Pancreas (tissue), 10 donors: ENCODE measurements at regions not wholly inside any gene's neighbourhood (a gene's known extent, or its start where the extent isn't known, plus 50 kb on each side); places are given as distances from the start of the nearest gene placed in this dataset.
A peak's percentile ranks its signal among the peaks of the same experiment; 100 is the strongest.

Experiments
- ATAC-seq, 4 donors: fragments of 200-7000 bp; cut with Tn5 transposase; one replicate each; pipeline versions ENCODE4 v1.8.0 to v1.9.1; 2020; ENCODE audit warnings: mild to moderate bottlenecking in 4 of 4, moderate library complexity in 4 of 4
- DNase-seq, 6 donors: peaks; one replicate each; pipeline ENCODE4 v3.0.0-alpha.2; 2020
- FAIRE-seq: peaks from 2 replicates; lab custom pipeline; 2012; peaks lifted over from hg19 to GRCh38; lab: Jason Lieb, UNC
- H3K27ac ChIP-seq, 4 donors: fragments of 200-600 bp; sonication (generic); 1 replicate in 3 of 4; 2 replicates in 1 of 4; pipeline versions ENCODE4 v1.5.0 to v1.8.0; 2020
- H3K27me3 ChIP-seq, 4 donors: fragments of 200-600 bp; one replicate each; pipeline ENCODE4 v1.8.0; 2021
- H3K36me3 ChIP-seq, 3 donors: fragments of 200-600 bp; sonication (generic) in 1 of 3; one replicate each; pipeline versions ENCODE4 v1.5.0 to v1.8.0; 2020 to 2021
- H3K4me1 ChIP-seq, 3 donors: fragments of 200-600 bp; one replicate each; pipeline ENCODE4 v1.8.0; 2021
- H3K4me3 ChIP-seq, 4 donors: fragments of 200-600 bp; sonication (generic) in 2 of 4; one replicate each; pipeline versions ENCODE4 v1.5.0 to v1.8.0; 2020 to 2021
- H3K9me3 ChIP-seq, 4 donors: fragments of 200-600 bp; one replicate each; pipeline ENCODE4 v1.8.0; 2021
- WGBS, 2 donors: extraction: QIAGEN DNeasy Blood & Tissue Kit; methylation state at CpG; one replicate each; pipeline ENCODE4 v1.1.7; 2013; 5-methylcytosine and 5-hydroxymethylcytosine counted together
- intact Hi-C, 3 donors: fragments of 100-400 bp; cut with DNase I; formaldehyde crosslinking; loops; one replicate each; pipeline versions ENCODE4 v1.11.1 to v1.14.2; 2022
- TF ChIP-seq, protein P1 (sequence below), 4 donors: fragments of 200-600 bp; sonication (generic) in 3 of 4; IDR thresholded peaks; one replicate each; pipeline versions ENCODE4 v1.5.0 to v1.8.0; 2021; ENCODE audit warnings: antibody characterized with exemption in 4 of 4
- donor health status: healthy with polysubstance abuse.
- donor health status: DM: no; HTN: no; CAD: no; lungs with moderate emphysema.
- donor health status: DM: no; HTN: no; CAD: no.
- donor health status: control.
- donor health status: control.
- donor health status: Bipolar disorder and iron deficiency.
- donor health status: DM: yes; HTN: yes; CAD: no.
- donor health status: DM: no; HTN: no; CAD: no.
- donor health status: DM: no; HTN: no; CAD: no.
- donor health status: DM: yes; HTN: yes; CAD: no.

DNA sequence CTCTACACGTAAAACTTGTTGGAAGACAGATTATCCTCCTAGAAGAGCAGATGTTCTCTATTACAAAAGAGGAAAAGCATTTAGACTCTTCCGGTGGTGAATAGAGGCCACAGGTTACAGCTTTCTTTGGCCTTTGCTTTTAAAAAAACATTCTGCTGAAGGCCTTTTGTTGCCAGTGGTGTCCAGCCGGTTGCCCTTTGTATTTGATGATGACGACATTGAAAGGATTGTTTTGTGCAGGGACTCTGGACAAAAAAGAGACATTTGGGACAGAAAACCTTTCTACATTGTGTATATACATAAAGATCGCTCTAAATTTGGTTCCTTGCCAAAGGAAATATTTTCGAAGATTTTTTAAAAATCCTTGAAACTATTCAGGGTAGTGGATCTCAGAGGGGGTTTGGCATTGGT lies 180.3 kb downstream of the C9orf152 start:
- TF ChIP-seq, protein P1, sequence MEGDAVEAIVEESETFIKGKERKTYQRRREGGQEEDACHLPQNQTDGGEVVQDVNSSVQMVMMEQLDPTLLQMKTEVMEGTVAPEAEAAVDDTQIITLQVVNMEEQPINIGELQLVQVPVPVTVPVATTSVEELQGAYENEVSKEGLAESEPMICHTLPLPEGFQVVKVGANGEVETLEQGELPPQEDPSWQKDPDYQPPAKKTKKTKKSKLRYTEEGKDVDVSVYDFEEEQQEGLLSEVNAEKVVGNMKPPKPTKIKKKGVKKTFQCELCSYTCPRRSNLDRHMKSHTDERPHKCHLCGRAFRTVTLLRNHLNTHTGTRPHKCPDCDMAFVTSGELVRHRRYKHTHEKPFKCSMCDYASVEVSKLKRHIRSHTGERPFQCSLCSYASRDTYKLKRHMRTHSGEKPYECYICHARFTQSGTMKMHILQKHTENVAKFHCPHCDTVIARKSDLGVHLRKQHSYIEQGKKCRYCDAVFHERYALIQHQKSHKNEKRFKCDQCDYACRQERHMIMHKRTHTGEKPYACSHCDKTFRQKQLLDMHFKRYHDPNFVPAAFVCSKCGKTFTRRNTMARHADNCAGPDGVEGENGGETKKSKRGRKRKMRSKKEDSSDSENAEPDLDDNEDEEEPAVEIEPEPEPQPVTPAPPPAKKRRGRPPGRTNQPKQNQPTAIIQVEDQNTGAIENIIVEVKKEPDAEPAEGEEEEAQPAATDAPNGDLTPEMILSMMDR (IDR thresholded peaks at IDR 0.05), result no peak
- H3K27ac ChIP-seq, result no peak overlapping the region
- H3K4me1 ChIP-seq, result no peaks in the 10 kb centered on the region
- intact Hi-C loops, result no loop called here
- no peaks in the 10 kb centered on the region for H3K27me3 ChIP-seq
- no peaks in the 10 kb centered on the region for H3K9me3 ChIP-seq
- FAIRE-seq (no peak), DNase-seq (no peak), ATAC-seq (peak in 1 of 4 donors; percentile 41)
- 51 to 53% methylated on average over 6 of the region's 6 CpGs for WGBS, 2 donors
- H3K36me3 ChIP-seq, result no peaks in the 10 kb centered on the region
- H3K4me3 ChIP-seq, result no peak overlapping the region

DNA sequence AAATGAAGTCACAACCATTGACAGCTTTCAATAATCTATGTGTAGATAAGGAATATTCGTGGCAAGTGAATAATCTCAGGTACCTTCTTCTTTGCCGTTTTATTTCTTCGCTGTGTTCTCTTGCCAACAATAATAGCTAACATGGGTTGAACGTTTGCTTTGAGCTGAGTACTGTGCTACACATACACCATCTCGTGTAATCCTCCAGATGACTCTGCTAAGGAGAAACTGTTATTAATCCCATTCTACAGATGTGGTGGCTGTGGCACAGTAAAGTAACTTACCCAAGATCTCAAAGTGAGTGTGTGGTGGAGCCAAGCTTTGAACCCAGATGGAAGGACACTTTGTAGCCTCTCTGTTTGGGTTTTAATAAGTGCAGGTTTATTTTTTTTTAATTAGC lies 179.7 kb downstream of the C9orf152 start:
- no peaks in the 10 kb centered on the region for H3K27me3 ChIP-seq
- TF ChIP-seq, protein P1 (IDR thresholded peaks at IDR 0.05), result no peak
- no peak overlapping the region for H3K27ac ChIP-seq
- H3K4me1 ChIP-seq, result no peaks in the 10 kb centered on the region
- intact Hi-C loops, result no loop called here
- H3K4me3 ChIP-seq, result no peak overlapping the region
- no peaks in the 10 kb centered on the region for H3K9me3 ChIP-seq
- 58 to 69% methylated on average over 5 of the region's 5 CpGs for WGBS, 2 donors
- ATAC-seq, result no peak
- no peak for FAIRE-seq
- no peak for DNase-seq
- H3K36me3 ChIP-seq, result no peaks in the 10 kb centered on the region

DNA sequence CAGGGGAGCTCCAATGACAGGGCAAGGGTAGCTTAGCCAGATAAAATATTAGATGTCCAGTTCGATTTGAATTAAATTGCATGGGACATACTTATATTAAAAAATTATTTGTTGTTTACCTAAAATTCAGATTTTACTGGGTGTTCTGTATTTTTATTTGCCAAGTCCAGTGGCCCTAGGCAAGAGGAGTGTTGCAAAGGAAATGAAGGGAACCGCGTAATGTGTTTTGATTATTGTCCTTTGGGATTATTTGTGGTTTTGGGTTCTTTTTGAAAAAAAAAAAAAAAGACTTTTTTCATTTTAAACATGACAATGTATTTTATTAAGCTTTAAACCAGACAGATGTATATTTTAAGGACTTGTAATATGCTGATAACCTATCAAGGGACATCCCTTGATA lies 179.3 kb downstream of the C9orf152 start:
- Histone ChIP-seq H3K27me3 (no peaks in the 10 kb centered on the region), H3K4me1 (no peaks in the 10 kb centered on the region), H3K4me3 (no peak overlapping the region), H3K9me3 (no peaks in the 10 kb centered on the region), H3K36me3 (no peaks in the 10 kb centered on the region), H3K27ac (no peak overlapping the region)
- ATAC-seq, result no peak
- TF ChIP-seq, protein P1 (IDR thresholded peaks at IDR 0.05), result no peak
- no peak for DNase-seq
- WGBS, 2 donors, result 70 to 74% methylated on average over 3 of the region's 3 CpGs
- no peak for FAIRE-seq
- intact Hi-C loops, result no loop called here

DNA sequence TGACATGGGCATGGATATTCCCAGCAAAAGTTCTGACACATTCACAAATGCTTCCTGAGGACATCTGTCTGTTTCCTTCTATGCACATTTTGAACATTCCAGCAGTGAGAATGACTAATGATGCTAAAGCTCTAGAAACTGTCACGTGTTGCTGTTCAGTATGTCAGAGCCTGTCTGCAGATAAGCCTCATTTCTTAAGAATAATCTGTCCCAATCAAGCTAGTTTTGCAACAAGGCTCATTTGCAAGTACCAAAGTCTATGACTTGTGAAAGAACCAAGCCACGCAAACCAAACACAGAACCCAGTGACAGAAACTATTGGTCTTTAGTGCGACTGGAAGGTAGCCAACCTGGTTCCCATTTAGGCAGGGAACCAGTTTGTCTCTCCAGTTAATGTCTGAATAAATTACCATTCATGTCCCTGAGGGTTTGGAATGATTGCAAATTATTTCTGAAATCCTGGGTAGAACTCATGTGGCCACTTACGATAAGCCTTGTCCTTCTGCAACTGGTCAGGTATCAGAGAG lies 178.5 kb downstream of the C9orf152 start:
- ATAC-seq, result peak; percentile 31 to 69 (median 53)
- H3K27ac ChIP-seq, result no peak overlapping the region
- DNase-seq, result peak in 2 of 6 donors; percentile 10 to 44
- no peaks in the 10 kb centered on the region for H3K27me3 ChIP-seq
- intact Hi-C loops, result no loop called here
- H3K36me3 ChIP-seq, result no peaks in the 10 kb centered on the region
- no peak overlapping the region for H3K4me3 ChIP-seq
- WGBS, 2 donors, result 21 to 31% methylated on average over 4 of the region's 4 CpGs
- no peak for FAIRE-seq
- TF ChIP-seq, protein P1 (IDR thresholded peaks at IDR 0.05), result no peak
- no peaks in the 10 kb centered on the region for H3K4me1 ChIP-seq
- H3K9me3 ChIP-seq, result no peaks in the 10 kb centered on the region

DNA sequence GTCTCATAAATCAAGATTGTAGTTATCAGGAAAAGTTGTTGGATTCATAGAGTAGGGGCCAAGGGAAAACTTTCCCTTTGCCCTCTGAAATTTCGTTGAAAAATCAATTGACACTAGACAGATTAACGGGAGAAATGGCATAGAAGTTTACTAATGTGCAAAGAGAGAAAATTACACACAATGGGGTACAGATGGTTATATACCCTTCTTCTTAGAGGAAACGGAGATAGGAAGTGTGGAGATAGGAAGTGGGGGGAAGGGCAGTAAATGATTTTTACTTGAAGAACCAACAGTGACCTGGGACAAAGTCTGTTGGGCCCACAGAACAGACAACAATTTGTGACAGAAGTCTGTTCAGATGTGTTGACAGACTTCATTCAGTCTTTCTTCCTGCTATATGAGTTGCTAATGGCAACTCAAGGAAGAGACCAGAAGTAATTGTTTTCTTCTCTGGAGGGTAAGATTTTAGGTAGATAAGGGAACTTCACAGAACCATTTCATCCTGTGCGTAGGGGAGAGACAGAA lies 177.9 kb downstream of the C9orf152 start:
- WGBS, 2 donors, result 37 to 42% methylated on average over 4 of the region's 4 CpGs
- no peak overlapping the region for H3K27ac ChIP-seq
- no peaks in the 10 kb centered on the region for H3K36me3 ChIP-seq
- ATAC-seq (no peak), DNase-seq (no peak), FAIRE-seq (no peak)
- H3K27me3 ChIP-seq, result no peaks in the 10 kb centered on the region
- H3K4me3 ChIP-seq, result no peak overlapping the region
- intact Hi-C loops, result no loop called here
- no peaks in the 10 kb centered on the region for H3K4me1 ChIP-seq
- TF ChIP-seq, protein P1 (IDR thresholded peaks at IDR 0.05), result no peak
- no peaks in the 10 kb centered on the region for H3K9me3 ChIP-seq
